Right kidney (tissue), 1 donor: ENCODE measurements at regions not wholly inside any gene's neighbourhood (a gene's known extent, or its start where the extent isn't known, plus 50 kb on each side); places are given as distances from the start of the nearest gene placed in this dataset.
"Not testable (repeated sequence)": the region's sequence is repeated elsewhere in the genome, so short reads cannot be mapped to it uniquely, and the experiment has no call there.

Source experiments
- DNase-seq: peaks from one replicate; pipeline ENCODE4 v3.0.0-alpha.2; 2016

DNA sequence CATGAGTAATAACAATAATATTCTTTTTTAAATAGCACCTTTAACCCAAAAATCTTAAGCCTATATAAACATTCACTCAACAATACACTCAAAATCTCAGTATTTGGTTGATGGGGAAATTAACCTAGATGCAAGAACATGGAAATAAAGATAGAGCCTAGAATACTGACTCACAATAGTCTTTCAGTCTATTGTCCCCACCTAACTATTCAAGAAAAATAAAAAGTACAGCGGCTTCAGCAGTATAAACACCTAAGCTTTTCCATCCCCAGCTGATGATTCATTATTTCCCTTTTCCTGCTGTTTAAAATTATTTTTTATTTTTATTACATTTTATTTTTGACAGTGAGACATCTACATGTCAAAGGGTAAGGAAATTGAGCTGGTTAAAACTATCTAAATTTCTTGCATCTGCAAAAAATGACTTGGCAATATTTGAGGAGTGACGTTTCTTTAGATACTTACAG lies 201.4 kb downstream of the FZD1 start:
- DNase-seq = no peak

DNA sequence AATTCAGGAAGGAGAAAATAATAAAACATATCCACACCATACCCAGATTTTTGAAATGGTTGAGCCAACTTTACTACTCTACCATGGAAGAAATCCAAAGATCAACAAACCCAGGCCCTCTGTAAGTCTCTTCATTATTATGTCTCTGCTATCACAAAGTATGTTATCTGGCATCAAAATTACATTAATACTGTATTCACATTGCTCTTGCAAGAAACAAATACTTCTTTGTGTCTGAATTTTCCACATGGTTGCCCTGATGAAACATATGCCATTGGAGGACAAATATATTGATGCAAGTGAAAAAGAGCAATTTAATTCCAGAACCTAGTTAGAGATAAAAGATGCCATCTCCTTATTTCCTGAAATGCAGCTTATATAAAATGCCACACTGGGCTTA lies 204.0 kb downstream of the FZD1 start:
- DNase-seq = no peak

DNA sequence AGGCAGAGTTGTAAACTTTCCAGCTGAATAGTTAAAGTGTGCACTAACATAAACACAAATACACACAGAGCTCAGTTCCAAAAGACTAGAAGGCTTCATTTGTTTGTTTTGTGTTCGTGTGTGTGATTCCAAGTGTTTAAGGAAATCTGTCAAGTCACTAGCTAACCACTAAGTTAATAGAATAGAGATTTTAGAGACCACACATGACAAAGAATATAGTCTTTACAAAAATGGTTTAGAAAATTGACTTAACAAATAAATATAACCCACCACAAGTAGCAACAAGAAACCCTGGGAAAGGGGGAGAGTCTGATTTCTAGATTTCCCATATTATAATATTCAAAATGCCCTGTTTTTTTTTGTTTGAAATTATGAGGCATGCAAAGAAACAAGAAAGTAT lies 209.4 kb downstream of the FZD1 start:
- DNase-seq = no peak

DNA sequence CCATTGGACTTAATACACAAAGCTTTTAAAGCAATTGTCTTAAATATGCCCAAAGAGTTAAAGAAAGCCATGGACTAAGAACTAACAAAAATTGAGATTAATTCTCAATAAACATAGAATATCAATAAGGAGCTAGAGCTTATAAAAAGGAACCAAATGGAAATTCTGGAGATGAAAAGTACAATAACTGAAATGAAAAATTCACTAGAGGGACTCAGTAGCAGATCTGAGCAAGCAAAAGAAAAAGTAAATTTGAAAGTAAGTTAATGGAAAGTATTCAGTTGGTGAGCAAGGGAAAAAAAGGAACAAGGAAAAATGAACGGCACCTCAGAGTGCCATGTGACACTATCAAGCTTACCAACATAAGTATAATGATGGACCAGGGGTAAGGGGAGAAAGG lies 209.8 kb downstream of the FZD1 start:
- DNase-seq = no peak

DNA sequence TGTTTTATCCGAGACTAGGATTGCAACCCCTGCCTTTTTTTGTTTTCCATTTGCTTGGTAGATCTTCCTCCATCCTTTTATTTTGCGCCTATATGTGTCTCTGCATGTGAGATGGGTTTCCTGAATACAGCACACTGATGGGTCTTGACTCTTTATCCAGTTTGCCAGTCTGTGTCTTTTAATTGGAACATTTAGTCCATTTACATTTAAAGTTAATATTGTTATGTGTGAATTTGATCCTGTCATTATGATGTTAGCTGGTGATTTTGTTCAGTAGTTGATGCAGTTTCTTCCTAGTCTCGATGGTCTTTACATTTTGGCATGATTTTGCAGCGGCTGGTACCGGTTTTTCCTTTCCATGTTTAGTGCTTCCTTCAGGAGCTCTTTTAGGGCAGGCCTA lies 216.2 kb downstream of the FZD1 start:
- not testable (repeated sequence) for DNase-seq

DNA sequence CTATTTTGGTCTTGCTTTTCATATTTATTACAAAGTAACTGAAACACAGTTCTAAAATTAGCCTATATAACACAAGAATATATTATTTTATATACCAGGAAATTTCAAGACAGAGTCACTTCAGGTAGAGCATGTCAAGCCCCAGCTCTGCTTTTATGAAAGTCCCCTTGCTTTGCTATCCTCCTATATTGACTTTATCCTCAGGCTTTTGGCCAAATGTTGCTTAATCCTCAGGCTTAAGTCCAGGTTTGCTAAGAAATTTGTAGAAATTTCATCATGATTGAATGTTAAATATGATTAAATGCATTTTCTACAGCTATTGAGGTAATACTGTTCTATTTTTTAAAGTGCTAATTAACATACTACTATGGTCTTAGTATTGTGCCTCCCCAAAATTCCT lies 227.6 kb downstream of the FZD1 start:
- DNase-seq = no peak

DNA sequence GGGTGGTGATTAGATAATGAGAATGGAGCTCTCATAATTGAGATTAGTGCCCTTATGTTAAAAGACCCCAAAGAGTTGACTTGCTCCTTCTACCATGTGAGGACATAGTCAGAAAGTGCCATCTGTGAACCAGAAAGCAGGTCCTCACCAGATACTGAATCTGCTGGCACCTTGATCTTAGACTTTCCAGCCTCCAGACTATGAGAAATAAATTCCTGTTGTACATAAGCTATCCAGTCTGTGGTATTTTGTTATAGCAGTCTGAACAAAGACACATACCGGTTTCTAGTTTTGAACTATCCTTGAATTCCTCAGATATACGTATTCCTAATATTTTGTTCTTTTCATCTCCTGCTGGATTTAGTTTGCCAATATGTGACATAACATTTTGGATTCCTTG lies 228.1 kb downstream of the FZD1 start:
- DNase-seq = no peak

DNA sequence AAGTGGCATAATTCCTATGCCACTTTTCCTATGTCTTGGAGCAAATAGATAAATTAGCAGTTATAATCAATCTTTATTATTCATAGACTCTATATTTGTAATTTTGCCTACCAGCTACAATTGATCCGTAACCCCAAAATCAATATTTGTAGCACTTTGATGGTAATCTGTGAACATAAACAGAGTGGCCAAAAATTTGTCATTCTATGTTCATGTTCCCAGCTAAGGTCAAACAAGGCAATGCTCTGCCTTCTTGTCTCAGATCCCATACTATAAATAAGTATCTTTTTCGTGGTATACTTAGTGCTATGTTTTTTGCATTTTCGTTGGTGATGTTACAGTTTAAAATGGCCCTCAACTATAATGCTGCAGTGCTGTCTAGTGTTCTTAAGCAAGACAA lies 228.5 kb downstream of the FZD1 start:
- DNase-seq = no peak

DNA sequence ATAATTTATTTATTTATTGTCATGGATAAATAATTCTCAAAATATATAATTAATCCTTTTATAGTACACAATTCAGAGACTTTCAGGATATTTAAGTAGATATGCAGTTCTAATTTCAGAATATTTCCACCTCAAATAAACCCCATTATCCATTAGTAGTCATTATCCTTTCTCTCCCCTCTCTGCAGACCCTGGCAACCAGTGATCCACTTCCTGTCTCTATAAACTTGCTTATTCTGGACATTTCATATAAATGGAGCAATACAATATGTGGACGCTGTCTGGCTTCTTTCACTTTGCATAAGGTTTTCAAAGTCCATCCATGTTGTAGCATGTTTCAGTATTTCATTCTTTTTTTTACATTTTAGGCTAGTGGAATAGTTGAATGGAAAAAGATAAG lies 230.2 kb downstream of the FZD1 start:
- DNase-seq = no peak

DNA sequence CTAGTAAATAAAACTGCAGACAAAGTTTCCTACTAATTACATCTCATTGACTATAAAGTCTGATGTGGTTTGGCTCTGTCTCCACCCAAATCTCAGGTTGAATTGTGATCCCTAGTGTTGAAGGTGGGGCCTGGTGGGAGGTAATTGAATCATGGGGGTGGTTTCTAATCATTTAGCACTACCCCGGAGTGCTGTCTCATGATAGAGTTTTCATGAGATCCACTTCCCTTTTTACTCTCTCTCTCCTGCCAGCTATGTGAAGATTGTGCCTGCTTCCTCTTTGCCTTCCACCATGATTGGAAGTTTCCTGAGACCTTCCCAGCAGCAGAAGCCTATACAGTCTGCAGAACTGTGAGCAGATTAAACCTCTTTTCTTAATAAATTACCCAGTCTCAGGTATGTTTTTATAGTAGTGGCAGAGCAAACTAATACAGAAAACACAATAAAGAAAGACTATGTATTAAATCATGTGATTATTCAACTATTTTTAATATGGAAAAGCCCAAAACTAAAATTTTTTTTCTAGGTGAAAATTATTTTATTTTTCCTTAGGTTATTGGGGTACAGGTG lies 232.1 kb downstream of the FZD1 start:
- DNase-seq = no peak

DNA sequence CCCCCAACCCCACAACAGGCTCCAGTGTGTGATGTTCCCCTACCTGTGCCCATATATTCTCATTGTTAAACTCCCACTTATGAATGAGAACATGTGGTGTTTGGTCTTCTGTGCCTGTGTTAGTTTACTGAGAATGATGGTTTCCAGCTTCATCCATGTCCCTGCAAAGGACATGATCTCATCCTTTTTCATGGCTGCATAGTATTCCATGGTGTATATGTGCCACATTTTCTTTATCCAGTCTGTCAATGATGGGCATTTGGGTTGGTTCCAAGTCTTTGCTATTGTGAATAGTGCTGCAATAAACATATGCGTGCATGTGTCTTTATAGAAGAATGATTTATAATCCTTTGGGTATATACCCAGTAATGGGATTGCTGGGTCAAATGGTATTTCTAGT lies 233.0 kb downstream of the FZD1 start:
- DNase-seq = not testable (repeated sequence)

DNA sequence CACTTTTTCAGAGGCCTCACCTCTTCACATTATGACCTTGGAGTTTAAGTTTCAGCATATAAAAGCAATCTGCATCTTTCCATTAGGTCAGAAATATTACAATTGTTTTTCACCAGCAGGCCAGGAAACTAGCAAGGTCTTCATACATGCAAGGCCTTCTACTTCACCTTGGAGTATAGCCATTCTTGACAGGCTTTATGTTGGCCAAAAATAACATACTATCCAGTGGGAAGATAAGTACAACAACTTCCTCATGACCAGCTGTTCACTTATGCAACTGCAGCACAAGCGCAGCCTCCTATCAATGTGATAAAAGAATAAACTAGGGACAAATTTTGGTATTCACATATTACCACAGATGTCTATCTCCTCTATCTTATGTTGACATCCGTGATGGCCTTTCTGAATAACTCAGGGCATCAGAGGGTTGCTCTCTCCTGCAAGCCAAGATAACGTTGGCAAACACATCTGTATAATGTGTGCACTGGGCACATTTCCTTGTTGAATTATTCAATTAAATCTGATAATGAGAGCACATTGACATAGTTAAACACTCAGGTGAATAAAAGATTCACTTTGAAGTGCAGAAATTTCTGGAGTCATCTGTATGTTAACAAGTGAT lies 239.8 kb downstream of the FZD1 start:
- no peak for DNase-seq

DNA sequence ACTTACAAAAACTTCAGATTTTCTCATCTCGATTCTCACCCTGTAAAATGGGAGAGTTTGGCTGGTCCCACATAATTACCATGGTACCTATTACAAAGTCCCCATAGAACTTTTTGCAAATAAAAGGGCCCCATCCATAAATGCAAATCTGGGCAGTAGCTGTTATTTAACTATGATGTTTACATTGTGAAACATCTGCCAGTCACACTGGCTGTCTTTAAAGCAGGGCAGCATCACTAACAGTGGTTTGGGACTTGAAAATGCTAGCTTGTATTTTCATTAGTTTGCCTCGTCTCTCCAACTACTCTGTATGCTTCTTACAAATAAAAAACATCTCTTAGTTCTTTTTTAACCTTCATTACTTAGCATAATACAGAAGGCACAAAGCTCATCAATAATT lies 240.7 kb downstream of the FZD1 start:
- no peak for DNase-seq

DNA sequence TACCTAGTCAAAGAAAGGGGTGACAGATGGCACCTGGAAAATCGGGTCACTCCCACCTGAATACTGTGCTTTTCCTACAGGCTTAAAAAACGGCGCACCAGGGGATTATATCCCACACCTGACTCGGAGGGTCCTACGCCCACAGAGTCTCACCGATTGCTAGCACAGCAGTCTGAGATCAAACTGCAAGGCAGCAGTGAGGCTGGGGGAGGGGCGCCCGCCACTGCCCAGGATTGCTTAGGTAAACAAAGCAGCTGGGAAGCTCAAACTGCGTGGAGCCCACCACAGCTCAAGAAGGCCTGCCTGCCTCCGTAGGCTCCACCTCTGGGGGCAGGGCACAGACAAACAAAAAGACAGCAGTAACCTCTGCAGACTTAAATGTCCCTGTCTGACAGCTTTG lies 242.7 kb downstream of the FZD1 start:
- not testable (repeated sequence) for DNase-seq

DNA sequence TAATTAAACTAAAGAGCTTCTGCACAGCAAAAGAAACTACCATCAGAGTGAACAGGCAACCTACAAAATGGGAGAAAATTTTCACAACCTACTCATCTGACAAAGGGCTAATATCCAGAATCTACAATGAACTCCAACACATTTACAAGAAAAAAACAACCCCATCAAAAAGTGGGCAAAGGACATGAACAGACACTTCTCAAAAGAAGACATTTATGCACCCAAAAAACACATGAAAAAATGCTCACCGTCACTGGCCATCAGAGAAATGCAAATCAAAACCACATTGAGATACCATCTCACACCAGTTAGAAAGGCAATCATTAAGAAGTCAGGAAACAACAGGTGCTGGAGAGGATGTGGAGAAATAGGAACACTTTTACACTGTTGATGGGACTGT lies 247.6 kb downstream of the FZD1 start:
- DNase-seq = not testable (repeated sequence)

DNA sequence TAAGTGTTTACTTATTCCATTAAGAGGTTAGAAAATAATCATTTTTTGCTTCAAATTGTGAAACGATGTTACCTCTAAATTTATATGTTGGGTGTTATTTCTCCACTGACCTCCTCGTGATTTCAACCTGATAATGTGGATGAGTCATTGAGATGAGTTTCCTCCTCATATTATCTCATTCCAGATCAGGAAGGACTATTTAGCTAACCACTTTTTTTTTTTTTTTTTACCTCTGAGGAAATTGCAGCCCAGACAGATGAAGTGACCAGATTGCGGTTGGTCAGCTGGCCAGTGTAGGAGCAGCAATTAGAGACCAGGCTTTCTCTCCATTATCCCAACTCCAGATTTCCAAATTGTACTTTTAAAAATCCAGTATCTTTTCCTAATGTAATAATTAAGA lies 248.7 kb downstream of the FZD1 start:
- DNase-seq = no peak

DNA sequence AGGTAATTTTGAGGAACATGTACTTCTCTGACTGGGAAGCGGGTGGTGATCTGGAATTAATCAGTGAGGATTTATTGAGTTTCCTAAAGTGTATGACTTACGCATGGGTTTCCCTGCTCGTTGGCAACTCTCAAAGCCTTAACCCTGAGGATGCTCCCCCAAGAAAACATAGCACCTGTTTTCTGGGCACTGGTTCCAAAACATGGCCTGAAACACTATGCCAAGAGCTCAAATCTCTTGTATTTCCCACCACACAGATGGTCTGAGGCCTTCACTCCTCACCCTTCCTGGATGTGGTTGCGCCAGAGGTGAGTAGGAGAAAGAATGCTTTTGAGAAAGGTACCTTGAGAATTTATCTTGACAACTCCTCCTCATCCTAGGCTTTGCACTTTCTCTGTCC lies 250.4 kb downstream of the FZD1 start:
- DNase-seq = no peak

DNA sequence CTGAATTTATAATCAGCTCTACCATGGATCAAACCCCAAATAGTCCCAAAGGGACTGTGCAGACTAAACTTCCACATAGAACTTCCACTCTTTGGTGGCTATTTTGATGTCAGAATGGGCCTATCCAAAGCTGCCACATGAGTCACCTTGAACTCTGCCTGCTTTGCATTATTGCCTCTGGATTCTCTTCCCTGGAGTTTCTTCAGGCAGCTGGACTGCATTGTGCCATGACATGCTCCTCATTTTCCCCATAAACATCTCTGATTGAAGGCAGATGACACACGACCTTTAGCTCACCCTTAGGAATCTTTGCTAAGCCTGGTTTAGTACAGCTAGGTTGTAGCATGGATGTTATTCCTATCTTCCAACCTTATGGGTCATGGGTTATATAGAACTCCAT lies 251.7 kb downstream of the FZD1 start:
- DNase-seq = no peak

DNA sequence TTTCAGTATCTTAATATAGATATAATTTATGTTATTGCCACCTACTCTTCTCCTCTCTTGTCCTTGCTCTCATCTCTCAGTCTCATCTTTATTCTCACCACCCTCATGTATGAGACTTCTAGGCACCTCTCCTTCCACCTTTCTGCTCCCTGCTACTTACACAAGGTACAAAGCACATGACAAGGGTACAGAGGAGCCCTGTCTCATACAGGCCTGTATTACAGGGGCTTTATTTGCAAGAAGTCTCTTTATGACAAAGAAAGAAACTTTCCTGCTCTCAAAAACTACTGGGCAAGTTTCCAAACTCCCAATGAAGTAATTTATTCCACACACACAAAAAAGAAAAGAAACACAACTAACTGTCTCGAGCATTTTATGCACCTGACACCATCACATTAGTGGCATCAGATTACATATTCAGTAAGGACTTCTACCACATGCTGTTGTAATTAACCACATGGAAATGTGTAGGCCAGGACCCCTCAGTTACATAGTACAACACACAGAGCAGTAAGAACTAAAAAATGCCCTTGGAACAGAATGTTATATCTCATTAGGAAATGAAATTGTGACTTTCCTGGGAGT lies 253.1 kb downstream of the FZD1 start:
- DNase-seq = no peak

DNA sequence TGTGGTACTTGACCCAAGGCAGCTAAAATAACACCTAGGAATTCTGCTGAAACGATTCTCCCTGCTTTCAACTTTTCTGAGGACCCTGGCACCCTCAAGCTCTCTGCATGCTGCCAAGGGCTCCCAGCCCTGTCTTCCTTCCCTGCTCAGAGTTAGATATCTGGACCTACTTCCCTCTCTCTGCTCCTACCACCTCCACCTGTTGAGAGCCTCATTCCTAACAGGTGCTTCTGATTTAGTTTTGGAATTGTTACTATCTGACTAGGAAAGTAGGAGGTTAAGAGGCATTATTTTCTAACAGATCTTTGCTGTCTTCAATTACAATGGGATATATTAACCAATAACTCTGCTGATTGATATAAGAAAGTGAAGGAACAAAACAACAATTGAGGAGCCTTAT lies 253.8 kb downstream of the FZD1 start:
- no peak for DNase-seq

DNA sequence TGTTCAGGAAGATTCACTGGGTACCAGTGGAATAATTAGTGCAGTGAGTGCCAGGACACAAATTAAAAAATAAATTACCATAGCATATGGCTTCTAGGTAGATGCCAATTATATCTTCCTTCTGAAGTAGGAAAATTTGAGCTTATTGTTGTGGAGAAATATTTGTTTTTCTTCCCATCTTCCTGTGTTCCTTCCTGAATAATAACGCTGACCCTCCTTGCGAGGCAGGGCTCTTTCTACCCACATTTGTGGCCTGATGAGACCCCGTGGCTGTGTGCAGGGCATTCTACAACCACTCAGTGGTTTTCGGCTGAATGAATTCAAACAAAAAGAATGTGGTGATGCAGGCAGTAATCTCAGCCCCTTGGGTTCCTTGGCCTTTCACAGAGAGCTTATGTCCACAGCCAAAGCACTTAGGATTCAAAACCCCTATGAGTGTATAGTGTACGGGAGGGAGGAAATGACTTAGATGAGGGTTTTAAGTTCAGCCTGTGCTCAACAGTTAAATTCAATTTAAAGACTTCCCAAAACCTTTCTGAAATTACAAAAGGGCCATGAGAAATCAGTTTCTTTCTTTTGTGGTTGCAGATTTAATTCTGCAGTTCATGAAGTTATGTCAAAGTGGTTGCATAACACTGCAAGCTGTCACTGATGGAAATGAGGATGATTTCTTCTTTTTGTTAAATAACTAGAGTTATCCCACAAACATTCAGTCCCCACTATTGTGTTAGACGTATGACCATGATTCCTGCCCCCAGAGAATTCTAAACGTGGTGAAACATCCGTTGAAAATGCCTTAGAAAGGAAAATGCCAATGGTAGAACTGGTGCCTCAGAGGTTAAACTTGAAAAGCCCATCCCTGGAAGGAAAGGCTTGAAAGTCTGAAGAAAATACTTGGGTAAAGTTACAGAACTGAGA lies 255.3 kb downstream of the FZD1 start:
- DNase-seq = no peak

DNA sequence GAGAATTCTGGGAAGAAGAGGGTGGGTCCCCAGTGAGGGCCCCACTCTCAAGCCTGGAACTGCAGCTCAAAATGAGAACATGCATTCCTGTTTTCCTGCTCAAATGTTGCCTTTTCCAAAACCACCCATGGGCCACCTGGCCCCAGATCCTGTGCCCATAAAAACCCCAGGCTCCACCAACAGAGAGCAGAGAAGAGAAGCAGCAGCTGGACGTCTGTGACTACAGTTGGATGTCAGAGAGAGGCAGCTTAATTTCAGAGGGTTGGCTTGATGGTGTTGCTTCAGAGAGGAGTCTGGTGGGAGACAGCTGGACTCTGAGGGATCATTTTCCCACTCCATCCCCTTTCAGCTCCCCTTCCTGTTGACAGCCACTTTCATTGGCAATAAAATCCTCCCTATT lies 256.4 kb downstream of the FZD1 start:
- no peak for DNase-seq

DNA sequence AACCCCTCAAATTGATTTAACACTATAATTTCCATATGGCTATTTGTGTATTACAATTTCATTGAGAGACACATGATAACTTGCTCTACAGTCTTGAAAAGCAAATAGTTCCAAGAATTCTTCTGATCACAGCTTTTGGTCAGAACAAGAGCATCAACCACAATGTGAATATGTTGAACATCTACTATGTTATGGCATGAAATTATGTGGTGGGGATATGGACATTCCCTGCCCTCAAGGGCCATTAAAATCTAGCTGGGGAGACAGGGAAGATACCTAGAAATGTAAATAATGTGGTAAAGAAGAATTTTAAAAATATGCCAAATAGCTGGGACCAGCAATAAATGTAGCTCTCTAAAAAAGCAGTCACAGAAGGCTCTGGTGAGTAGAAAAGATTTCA lies 262.2 kb downstream of the FZD1 start:
- DNase-seq = no peak
